ENCODE measurements at regions not wholly inside any gene's neighbourhood (a gene's known extent, or its start where the extent isn't known, plus 50 kb on each side); places are given as distances from the start of the nearest gene placed in this dataset.
A peak's percentile ranks its signal among the peaks of the same experiment; 100 is the strongest.

DNA sequence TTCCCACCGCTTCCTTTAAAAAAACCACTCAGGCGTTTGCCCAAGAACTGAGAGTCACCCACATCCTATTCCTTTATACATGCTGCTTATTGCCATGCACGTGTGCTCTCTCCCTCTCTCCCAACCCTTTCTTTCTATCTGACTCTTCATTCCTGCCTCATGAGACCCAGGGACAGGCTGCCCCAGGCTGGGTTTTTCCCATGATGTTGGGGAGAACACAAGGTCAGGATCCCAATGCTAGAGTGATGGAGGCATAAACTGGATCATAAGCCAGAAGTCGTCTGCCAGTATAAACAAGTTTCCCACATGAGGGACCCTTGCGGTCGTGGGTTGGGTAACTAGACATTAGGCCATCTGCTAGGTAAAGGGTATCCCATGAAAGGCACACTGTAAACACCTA lies 64.9 kb downstream of the CD2 start:
- no peak for DNase-seq
- Mint-ChIP-seq H3K27ac (peak overlapping the region in 1 of 6 donors; percentile 84), H3K4me3 (no peak overlapping the region), H3K36me3 (no peaks in the 10 kb centered on the region), H3K9me3 (peaks cover 0 to 2% (median 0%) of the 10 kb centered on the region in 7 donors), H3K4me1 (peaks cover 0 to 9% (median 0%) of the 10 kb centered on the region in 3 donors), H3K27me3 (no peaks in the 10 kb centered on the region)
- ATAC-seq (ENCODE audit: low read depth in 2 of 2) = no peak

DNA sequence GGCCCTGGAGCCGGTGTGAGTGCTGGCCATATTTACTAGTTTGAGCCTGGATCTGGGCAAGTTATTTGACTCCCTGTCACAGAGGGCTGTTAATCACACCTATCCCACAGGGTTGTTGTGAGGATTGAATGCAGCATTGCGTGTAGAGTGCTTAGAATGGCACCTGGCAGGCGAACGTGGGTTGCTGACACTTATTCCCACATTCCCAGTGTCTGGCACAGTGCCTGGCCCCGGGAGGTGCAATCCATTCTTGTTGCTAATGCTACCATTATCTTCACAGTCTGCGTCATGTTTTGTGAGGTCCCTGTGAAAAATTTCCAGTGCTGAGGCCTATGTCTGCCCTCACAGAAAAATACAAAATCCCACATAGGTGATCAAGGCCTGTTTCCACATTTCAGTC lies 66.1 kb downstream of the CD2 start:
- DNase-seq (no peak), ATAC-seq (ENCODE audit: low read depth in 2 of 2) (no peak)
- no peaks in the 10 kb centered on the region for H3K36me3 Mint-ChIP-seq
- peaks cover 0 to 2% (median 0%) of the 10 kb centered on the region in 3 donors for H3K27me3 Mint-ChIP-seq
- no peak overlapping the region for H3K4me3 Mint-ChIP-seq
- no peaks in the 10 kb centered on the region for H3K9me3 Mint-ChIP-seq
- no peak overlapping the region for H3K27ac Mint-ChIP-seq
- peaks cover 0 to 9% (median 0%) of the 10 kb centered on the region in 3 donors for H3K4me1 Mint-ChIP-seq

DNA sequence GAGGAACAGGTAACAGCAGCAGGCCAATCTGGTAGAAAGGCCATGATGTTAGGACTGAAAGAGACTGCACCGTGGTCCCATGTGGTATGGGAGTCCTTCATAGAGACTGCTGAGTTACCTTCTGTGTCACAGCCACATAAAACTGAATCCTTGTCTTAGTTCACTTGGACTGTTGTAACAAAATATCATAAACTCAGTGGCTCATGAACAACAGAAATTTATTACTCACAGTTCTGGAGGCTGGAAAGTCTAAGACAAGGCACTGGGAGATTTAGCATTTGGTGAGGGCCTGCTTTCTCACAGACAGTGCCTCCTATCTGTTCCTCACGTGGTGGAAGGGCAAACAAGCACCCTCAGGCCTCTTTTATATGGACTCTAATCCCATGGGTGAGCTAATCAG lies 67.5 kb downstream of the CD2 start:
- H3K4me1 Mint-ChIP-seq = peaks cover 0 to 3% (median 0%) of the 10 kb centered on the region in 3 donors
- H3K27me3 Mint-ChIP-seq = peaks cover 0 to 11% (median 0%) of the 10 kb centered on the region in 3 donors
- ATAC-seq (ENCODE audit: low read depth in 2 of 2) (no peak), DNase-seq (no peak)
- H3K27ac Mint-ChIP-seq = no peak overlapping the region
- no peaks in the 10 kb centered on the region for H3K36me3 Mint-ChIP-seq
- no peaks in the 10 kb centered on the region for H3K9me3 Mint-ChIP-seq
- no peak overlapping the region for H3K4me3 Mint-ChIP-seq

DNA sequence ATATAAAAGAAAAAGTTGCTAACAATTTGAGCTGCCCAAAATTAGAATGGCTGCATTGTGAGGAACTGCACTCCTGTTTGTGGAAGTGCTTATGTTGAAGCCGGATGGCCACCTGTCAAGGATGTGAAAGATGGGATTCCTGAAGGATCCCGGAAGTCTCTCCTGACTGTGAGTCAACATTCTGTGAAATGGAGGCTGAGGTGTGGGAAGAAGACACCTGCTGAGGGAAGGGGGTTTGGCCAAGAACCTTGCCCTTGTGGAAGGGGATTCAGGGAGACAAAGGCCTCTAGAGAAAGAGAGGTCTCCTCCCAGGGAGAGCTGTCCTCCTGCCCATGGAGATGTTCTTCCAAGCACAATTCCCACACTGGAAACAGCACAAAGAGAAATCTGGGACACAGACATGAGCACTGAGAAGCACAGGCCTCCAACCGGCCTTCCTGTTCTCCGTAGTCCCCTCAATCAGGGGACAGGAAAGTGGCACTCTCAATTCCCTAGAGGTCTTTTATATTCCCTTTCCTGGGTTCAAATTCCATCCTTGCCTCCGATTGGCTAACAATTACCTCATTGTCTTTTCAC lies 70.5 kb downstream of the CD2 start:
- no peak for DNase-seq
- Mint-ChIP-seq H3K4me1 (no peaks in the 10 kb centered on the region), H3K27me3 (peaks cover 0 to 11% (median 0%) of the 10 kb centered on the region in 3 donors), H3K9me3 (peaks cover 0 to 3% (median 0%) of the 10 kb centered on the region in 7 donors), H3K4me3 (no peak overlapping the region), H3K27ac (no peak overlapping the region), H3K36me3 (no peaks in the 10 kb centered on the region)
- no peak for ATAC-seq (ENCODE audit: low read depth in 2 of 2)

DNA sequence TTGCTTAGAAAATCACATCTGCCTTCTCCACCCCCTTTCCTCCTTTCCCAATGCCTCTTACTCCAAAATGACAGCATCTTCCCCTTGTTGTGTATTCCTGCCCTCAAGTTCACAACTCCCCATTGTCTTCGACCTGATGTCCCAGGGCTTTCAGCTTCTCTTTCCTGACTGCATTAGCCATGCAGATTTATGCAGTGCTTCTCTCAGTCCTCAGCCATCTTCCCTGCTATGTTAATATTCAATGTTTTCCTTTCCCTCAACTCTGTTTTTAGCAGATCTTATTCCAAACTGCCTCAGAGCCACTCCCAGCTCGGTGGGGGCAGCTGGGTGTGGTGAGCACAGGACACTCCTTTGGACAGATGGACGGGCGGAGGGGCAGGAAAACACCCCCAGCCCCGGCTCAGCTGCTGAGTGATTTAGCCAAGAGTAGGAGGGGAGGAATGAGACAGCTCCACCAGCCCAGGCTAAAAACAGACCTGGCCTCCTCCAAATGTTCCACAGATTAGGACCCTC lies 71.0 kb downstream of the CD2 start:
- no peak for ATAC-seq (ENCODE audit: low read depth in 2 of 2)
- Mint-ChIP-seq H3K4me1 (no peaks in the 10 kb centered on the region), H3K27ac (no peak overlapping the region), H3K36me3 (no peaks in the 10 kb centered on the region), H3K9me3 (peaks cover 0 to 3% (median 0%) of the 10 kb centered on the region in 7 donors), H3K4me3 (no peak overlapping the region), H3K27me3 (peaks cover 0 to 11% (median 0%) of the 10 kb centered on the region in 3 donors)
- no peak for DNase-seq

DNA sequence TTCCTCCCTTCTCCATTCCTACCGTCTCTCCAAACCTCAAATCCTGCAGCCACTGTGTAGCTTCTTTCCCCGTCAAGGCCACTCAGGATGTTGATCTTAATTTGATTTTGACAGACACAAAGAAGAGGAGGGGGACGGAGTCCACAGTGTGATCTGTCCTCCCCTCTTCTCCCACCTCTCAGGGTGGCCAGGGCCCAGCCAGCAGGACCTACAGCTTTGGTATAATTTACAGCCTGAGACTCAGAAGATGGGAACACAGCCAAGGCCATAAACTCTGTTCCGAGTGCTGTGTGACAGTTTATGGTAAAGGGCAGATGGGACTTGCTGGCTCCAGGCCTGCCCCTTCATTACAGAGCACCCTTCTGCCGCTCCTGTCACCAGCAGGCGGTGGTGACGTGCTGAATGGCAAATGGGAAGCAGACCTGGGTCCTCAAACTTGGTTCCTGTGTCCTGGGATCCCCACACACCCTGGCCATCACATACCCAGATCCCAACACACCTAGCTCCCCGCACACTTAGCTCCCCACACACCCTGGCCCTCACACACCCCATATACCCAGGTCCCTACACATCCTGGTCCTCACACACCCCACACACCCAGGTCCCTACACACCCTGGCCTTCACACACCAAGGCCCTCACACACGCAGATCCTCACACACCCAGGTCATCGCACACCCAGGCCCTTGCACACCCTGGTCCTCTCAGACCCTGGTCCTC lies 71.6 kb downstream of the CD2 start:
- ATAC-seq (ENCODE audit: low read depth in 2 of 2) (no peak), DNase-seq (no peak)
- H3K36me3 Mint-ChIP-seq = no peaks in the 10 kb centered on the region
- H3K4me1 Mint-ChIP-seq = no peaks in the 10 kb centered on the region
- peaks cover 0 to 3% (median 0%) of the 10 kb centered on the region in 7 donors for H3K9me3 Mint-ChIP-seq
- H3K27ac Mint-ChIP-seq = peak overlapping the region in 2 of 6 donors; percentile 4 to 74
- peaks cover 0 to 11% (median 0%) of the 10 kb centered on the region in 3 donors for H3K27me3 Mint-ChIP-seq
- no peak overlapping the region for H3K4me3 Mint-ChIP-seq

DNA sequence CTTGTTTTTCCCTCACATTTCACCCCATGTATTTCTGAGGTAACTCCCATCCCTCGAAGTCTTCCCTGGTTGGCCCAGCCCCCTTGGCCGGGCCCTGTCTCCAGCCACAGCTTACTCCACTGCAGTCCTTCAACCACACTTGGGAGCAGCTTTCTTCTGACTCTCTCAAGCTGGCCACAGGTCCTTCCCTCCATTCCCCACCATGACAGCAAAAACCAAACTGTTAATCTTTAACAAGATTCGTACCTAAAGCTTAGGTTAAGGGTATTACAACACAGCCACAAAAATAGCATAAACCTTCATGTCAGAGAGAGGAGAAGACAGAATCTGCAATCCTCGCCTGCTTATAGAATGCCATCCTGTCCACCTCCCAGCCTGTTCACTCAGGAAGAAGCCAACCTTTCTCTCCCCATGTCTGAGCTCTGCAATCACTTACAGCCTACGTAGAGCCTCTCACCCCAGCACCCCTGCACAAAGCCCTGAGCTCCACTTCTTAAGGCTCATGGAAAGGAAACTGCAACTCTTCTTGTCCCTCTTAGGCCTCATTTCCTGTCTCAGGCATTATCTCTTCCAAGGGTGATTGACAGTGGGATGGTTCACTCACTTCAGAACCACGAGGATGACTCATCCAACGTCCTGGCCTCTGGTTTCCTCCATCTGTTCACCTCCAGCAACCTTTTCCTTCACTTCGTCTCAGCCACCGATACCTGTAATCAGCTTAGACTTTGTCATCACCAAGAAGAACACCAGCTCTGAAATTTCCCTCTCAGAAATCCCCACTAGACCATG lies 72.8 kb downstream of the CD2 start:
- no peak overlapping the region for H3K27ac Mint-ChIP-seq
- ATAC-seq (ENCODE audit: low read depth in 2 of 2) = no peak
- no peak overlapping the region for H3K4me3 Mint-ChIP-seq
- H3K27me3 Mint-ChIP-seq = peaks cover 0 to 11% (median 0%) of the 10 kb centered on the region in 3 donors
- DNase-seq = no peak
- H3K4me1 Mint-ChIP-seq = no peaks in the 10 kb centered on the region
- no peaks in the 10 kb centered on the region for H3K36me3 Mint-ChIP-seq
- peaks cover 0 to 3% (median 0%) of the 10 kb centered on the region in 7 donors for H3K9me3 Mint-ChIP-seq

DNA sequence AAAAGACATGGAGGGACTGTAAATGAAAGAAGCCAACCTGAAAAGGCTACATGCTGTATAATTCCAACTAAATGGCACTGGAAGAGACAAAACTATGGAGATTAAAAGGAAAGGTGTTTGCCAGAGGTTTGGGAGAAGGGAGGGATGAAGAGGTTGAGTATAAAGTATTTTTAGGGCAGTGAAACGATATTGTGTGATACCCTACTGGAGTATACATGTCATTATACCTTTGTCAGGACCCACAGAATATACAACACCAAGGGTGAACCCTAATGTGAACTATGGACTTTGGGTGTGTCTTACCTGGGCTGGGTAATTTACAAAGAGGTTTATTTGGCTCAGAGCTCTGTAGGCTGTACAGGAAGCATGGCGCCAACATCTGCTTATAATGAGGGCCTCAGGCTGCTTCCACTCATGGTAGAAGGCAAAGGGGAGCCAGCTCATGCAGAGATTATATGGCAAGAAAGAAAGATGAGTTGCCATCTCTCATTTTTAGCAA lies 73.4 kb downstream of the CD2 start:
- DNase-seq = no peak
- no peaks in the 10 kb centered on the region for H3K4me1 Mint-ChIP-seq
- no peak for ATAC-seq (ENCODE audit: low read depth in 2 of 2)
- no peak overlapping the region for H3K27ac Mint-ChIP-seq
- peaks cover 0 to 11% (median 0%) of the 10 kb centered on the region in 3 donors for H3K27me3 Mint-ChIP-seq
- H3K36me3 Mint-ChIP-seq = no peaks in the 10 kb centered on the region
- H3K4me3 Mint-ChIP-seq = no peak overlapping the region
- peaks cover 0 to 3% (median 0%) of the 10 kb centered on the region in 7 donors for H3K9me3 Mint-ChIP-seq

DNA sequence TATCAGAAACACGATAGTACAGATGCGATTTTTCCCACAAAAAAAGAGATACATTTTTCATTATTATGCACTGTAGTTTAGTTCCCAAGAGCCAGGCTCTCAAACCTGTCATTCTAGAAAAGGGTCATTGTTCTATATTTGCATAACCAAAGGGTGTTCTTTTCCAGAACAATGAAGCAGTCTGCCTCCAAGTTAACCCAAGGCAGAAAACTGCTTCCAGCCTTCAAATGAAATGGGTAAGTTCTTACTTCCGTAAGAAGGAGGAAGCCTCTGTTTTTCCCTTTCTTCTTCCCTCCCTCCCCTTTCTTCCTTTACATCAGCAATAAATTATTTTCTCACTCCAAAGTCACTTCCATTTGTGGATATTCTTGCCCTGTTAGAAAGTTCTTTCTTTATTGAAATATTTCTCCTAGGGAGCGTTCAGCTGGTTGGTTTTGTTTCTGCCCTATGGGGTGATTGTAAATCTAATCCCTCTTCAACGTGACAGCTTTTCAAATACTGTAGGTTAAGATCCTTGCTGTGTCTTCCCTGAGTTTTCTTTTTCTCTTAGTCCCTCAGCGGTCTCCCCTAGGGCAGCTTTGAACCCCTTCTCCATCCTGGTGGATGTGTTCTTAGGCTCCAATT lies 77.3 kb upstream of the PTGFRN start:
- H3K4me3 Mint-ChIP-seq = no peak overlapping the region
- DNase-seq = no peak
- ATAC-seq (ENCODE audit: low read depth in 2 of 2) = no peak
- H3K36me3 Mint-ChIP-seq = peaks cover 0 to 8% of the 10 kb centered on the region in 2 donors
- no peak overlapping the region for H3K27ac Mint-ChIP-seq
- no peaks in the 10 kb centered on the region for H3K4me1 Mint-ChIP-seq
- H3K27me3 Mint-ChIP-seq = peaks cover 0 to 7% (median 0%) of the 10 kb centered on the region in 3 donors
- peaks cover 0 to 9% (median 7%) of the 10 kb centered on the region in 7 donors for H3K9me3 Mint-ChIP-seq

DNA sequence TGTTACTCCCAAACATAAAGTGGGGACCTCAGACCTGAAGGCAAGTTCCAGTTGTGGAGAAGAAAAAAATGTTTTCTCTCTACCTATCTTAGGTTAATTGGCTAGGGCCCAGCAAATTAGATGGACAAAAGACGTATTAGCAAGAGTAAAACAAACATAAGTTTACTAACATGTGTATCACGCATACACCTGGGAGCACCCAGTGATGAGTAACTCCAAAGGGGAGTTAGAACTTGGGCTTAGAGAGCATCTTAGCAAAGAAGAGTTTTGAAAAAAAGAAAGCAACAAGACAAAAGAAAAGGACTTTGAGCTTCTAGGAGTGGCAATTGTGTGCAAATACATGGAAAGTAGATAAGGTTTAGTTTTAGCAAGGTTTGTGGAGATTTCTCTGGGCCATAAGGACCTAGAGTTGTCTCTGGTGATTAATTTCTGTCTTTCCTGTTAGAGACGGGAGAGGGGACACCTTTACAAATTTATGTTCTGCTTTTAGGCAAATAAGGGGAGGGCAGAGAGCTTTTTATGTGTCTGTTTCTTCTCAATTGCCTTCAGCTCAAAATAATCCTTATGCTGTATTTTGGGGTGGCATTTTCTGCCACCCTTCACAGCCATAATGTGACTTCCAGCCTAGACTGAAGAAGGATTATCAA lies 76.7 kb upstream of the PTGFRN start:
- DNase-seq (no peak), ATAC-seq (ENCODE audit: low read depth in 2 of 2) (no peak)
- Mint-ChIP-seq H3K36me3 (peaks cover 0 to 12% of the 10 kb centered on the region in 2 donors), H3K4me3 (no peak overlapping the region), H3K27me3 (peaks cover 0 to 9% (median 0%) of the 10 kb centered on the region in 3 donors), H3K27ac (no peak overlapping the region), H3K9me3 (peaks cover 0 to 13% (median 7%) of the 10 kb centered on the region in 7 donors), H3K4me1 (no peaks in the 10 kb centered on the region)

DNA sequence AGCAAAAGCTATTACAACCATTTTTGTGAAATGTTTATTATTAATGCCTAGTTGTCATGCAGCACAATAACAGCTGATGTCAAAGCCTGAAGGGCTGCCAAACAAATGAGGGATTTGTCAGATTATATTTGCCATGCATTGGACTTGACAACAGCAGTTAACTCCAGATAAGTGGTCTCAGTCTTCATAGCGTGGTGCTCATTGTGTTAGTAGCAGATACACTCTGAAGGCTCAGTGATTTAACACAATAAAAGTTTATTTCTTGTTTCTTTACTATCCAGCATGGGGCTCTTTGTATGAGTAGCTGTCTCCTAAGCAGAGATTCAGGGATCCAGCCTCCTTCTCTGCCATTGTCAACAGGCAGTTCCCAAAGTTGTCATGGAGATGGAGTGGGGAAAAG lies 76.0 kb upstream of the PTGFRN start:
- Mint-ChIP-seq H3K4me3 (no peak overlapping the region), H3K9me3 (peaks cover 2 to 20% (median 7%) of the 10 kb centered on the region in 7 donors), H3K36me3 (peaks cover 0 to 12% of the 10 kb centered on the region in 2 donors), H3K27me3 (peaks cover under 1 to 9% (median 1%) of the 10 kb centered on the region in 3 donors), H3K4me1 (no peaks in the 10 kb centered on the region), H3K27ac (no peak overlapping the region)
- no peak for DNase-seq
- ATAC-seq (ENCODE audit: low read depth in 2 of 2) = no peak

DNA sequence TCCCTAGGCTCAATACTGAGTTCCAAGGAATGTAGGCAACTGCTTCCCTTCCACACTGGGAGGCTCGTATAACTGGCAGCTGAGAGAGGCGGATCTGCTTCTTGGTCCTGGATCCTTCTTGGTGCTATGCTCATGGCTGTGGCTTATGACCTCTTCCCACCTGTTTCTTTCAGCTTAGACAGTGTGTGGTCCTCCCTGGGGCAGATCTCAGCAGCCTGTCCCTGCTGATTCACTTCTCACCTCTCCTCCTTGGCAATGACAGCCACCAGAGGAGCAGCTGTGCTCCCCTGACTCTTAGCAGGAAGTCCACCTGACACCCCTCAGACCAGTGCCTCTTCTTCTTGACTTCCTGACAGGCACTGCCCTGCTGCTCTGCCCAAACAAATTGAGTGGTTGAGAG lies 75.1 kb upstream of the PTGFRN start:
- Mint-ChIP-seq H3K4me1 (no peaks in the 10 kb centered on the region), H3K4me3 (no peak overlapping the region), H3K27me3 (peaks cover 4 to 9% (median 4%) of the 10 kb centered on the region in 3 donors), H3K9me3 (peaks cover 2 to 24% (median 7%) of the 10 kb centered on the region in 7 donors), H3K27ac (peak overlapping the region in 1 of 6 donors; percentile 64), H3K36me3 (peaks cover 0 to 12% of the 10 kb centered on the region in 2 donors)
- no peak for DNase-seq
- no peak for ATAC-seq (ENCODE audit: low read depth in 2 of 2)
